ENCODE measurements at regions not wholly inside any gene's neighbourhood (a gene's known extent, or its start where the extent isn't known, plus 50 kb on each side); places are given as distances from the start of the nearest gene placed in this dataset.

- TF ChIP-seq NFIC (IDR thresholded peaks at IDR 0.05), result no peak
- TF ChIP-seq RAD21 (IDR thresholded peaks at IDR 0.05; ENCODE audit: low read depth), result no peak
- TF ChIP-seq FOXM1 (IDR thresholded peaks at IDR 0.05; ENCODE audit: borderline replicate concordance, low read depth), result no peak
- no peak for TF ChIP-seq YY1 (IDR thresholded peaks at IDR 0.05; ENCODE audit: low read depth)
- no peak for TF ChIP-seq MAX (IDR thresholded peaks at IDR 0.05)
- TF ChIP-seq EP300 (IDR thresholded peaks at IDR 0.05; ENCODE audit: borderline replicate concordance), result no peak
Observed at GRCh38 chr9:115691693-115692092, 461.9 kb upstream of the PAPPA start.

GRCh38 chr9:115694014-115694413, 459.6 kb upstream of the PAPPA start:
- no peak for TF ChIP-seq EGR1 (IDR thresholded peaks at IDR 0.05)
- TF ChIP-seq EP300 (IDR thresholded peaks at IDR 0.05; ENCODE audit: borderline replicate concordance), result no peak
- TF ChIP-seq ZBTB7A (IDR thresholded peaks at IDR 0.05; ENCODE audit: low read depth), result no peak
- TF ChIP-seq TEAD4 (IDR thresholded peaks at IDR 0.05), result no peak
- no peak for TF ChIP-seq REST (IDR thresholded peaks at IDR 0.05; ENCODE audit: low read depth)
- TF ChIP-seq MAX (IDR thresholded peaks at IDR 0.05), result no peak
- TF ChIP-seq RAD21 (IDR thresholded peaks at IDR 0.05; ENCODE audit: low read depth), result peak; percentile 53

GRCh38 chr9:115694991-115695390, 458.6 kb upstream of the PAPPA start:
- TF ChIP-seq YY1 (IDR thresholded peaks at IDR 0.05; ENCODE audit: low read depth) (no peak), CEBPB (IDR thresholded peaks at IDR 0.05) (no peak), REST (IDR thresholded peaks at IDR 0.05; ENCODE audit: low read depth) (no peak), RAD21 (IDR thresholded peaks at IDR 0.05; ENCODE audit: low read depth) (no peak), TAF1 (IDR thresholded peaks at IDR 0.05; ENCODE audit: low read depth) (no peak), EP300 (IDR thresholded peaks at IDR 0.05; ENCODE audit: borderline replicate concordance) (no peak), MAX (IDR thresholded peaks at IDR 0.05) (no peak), EGR1 (IDR thresholded peaks at IDR 0.05) (no peak), CREB1 (IDR thresholded peaks at IDR 0.05; ENCODE audit: low read depth) (no peak), ZBTB7A (IDR thresholded peaks at IDR 0.05; ENCODE audit: low read depth) (no peak), TCF12 (IDR thresholded peaks at IDR 0.05; ENCODE audit: low read depth) (no peak), NFIC (IDR thresholded peaks at IDR 0.05) (no peak), FOXM1 (IDR thresholded peaks at IDR 0.05; ENCODE audit: borderline replicate concordance, low read depth) (no peak), USF1 (IDR thresholded peaks at IDR 0.05) (no peak), TEAD4 (IDR thresholded peaks at IDR 0.05) (no peak)

- TF ChIP-seq EGR1 (IDR thresholded peaks at IDR 0.05) (no peak), MAX (IDR thresholded peaks at IDR 0.05) (no peak), REST (IDR thresholded peaks at IDR 0.05; ENCODE audit: low read depth) (no peak), ZBTB7A (IDR thresholded peaks at IDR 0.05; ENCODE audit: low read depth) (no peak), TEAD4 (IDR thresholded peaks at IDR 0.05) (no peak), RAD21 (IDR thresholded peaks at IDR 0.05; ENCODE audit: low read depth) (no peak), USF1 (IDR thresholded peaks at IDR 0.05) (no peak)
Observed at GRCh38 chr9:115712981-115713380, 440.6 kb upstream of the PAPPA start.

- TF ChIP-seq REST (IDR thresholded peaks at IDR 0.05; ENCODE audit: low read depth) (no peak), FOXM1 (IDR thresholded peaks at IDR 0.05; ENCODE audit: borderline replicate concordance, low read depth) (no peak), TEAD4 (IDR thresholded peaks at IDR 0.05) (no peak), NFIC (IDR thresholded peaks at IDR 0.05) (no peak), MAX (IDR thresholded peaks at IDR 0.05) (no peak), USF1 (IDR thresholded peaks at IDR 0.05) (no peak), EGR1 (IDR thresholded peaks at IDR 0.05) (no peak), TCF12 (IDR thresholded peaks at IDR 0.05; ENCODE audit: low read depth) (no peak), CREB1 (IDR thresholded peaks at IDR 0.05; ENCODE audit: low read depth) (no peak), ZBTB7A (IDR thresholded peaks at IDR 0.05; ENCODE audit: low read depth) (no peak), YY1 (IDR thresholded peaks at IDR 0.05; ENCODE audit: low read depth) (no peak), TAF1 (IDR thresholded peaks at IDR 0.05; ENCODE audit: low read depth) (no peak), EP300 (IDR thresholded peaks at IDR 0.05; ENCODE audit: borderline replicate concordance) (no peak)
Observed at GRCh38 chr9:115715666-115716065, 437.9 kb upstream of the PAPPA start.
